Transverse colon (tissue), 4 donors: ENCODE measurements at regions not wholly inside any gene's neighbourhood (a gene's known extent, or its start where the extent isn't known, plus 50 kb on each side); places are given as distances from the start of the nearest gene placed in this dataset.

Experiments
- DNase-seq: peaks from one replicate; pipeline ENCODE4 v3.0.0-alpha.2; 2019
- H3K27ac ChIP-seq, 4 donors: fragments of 200-600 bp; sonication (generic); 2 replicates each; pipeline ENCODE4 v1.5.1; 2016 to 2018; ENCODE audit warnings: inconsistent platforms in 4 of 4
- H3K27me3 ChIP-seq: fragments of 200-600 bp; sonication (generic); 2 replicates; pipeline ENCODE4 v1.5.1; 2017; ENCODE audit warnings: inconsistent platforms
- H3K36me3 ChIP-seq, 4 donors: fragments of 200-600 bp; sonication (generic); 2 replicates each; pipeline ENCODE4 v1.5.1; 2017 to 2019; ENCODE audit warnings: inconsistent platforms in 4 of 4
- H3K4me1 ChIP-seq, 4 donors: fragments of 200-600 bp; sonication (generic); 2 replicates each; pipeline ENCODE4 v1.5.1; 2017 to 2020; ENCODE audit warnings: inconsistent platforms in 4 of 4
- H3K4me3 ChIP-seq, 4 donors: fragments of 200-600 bp; sonication (generic); 1 replicate in 1 of 4; 2 replicates in 3 of 4; pipeline versions ENCODE4 v1.5.1 to v1.6.1; 2017 to 2019; ENCODE audit warnings: inconsistent platforms in 4 of 4
- H3K9me3 ChIP-seq, 2 donors: fragments of 200-600 bp; sonication (generic); 2 replicates each; pipeline ENCODE4 v1.5.1; 2017 to 2019; ENCODE audit warnings: inconsistent platforms in 2 of 2
- EP300 ChIP-seq: sonication (generic); formaldehyde crosslinking; IDR thresholded peaks from one replicate; pipeline ENCODE4 v1.6.1; 2017; ENCODE audit warnings: antibody characterized with exemption, low read depth
- POLR2A ChIP-seq: fragments of 450-650 bp; IDR thresholded peaks from one replicate; pipeline ENCODE4 v1.6.1; 2016; ENCODE audit warnings: antibody characterized with exemption, mild to moderate bottlenecking, moderate library complexity
- POLR2AphosphoS5 ChIP-seq, 3 donors: sonication (generic); formaldehyde crosslinking; IDR thresholded peaks; one replicate each; pipeline ENCODE4 v1.6.1; 2016; ENCODE audit warnings: antibody characterized with exemption in 3 of 3
- WGBS, 2 donors: methylation state at CpG; one replicate each; pipeline ENCODE4 v1.1.5; 2018; ENCODE audit warnings: low coverage in 1 of 2; 5-methylcytosine and 5-hydroxymethylcytosine counted together
- in situ Hi-C, 4 donors: fragments of 200-750 bp; cut with MboI; loops; one replicate each; pipeline versions ENCODE4 v1.15.0 to v1.15.1; 2017; ENCODE audit warnings: low sequenced_read_pairs in 3 of 4, low pct_ligation_motif_present in 1 of 4, low pct_unique_long_range_greater_than_20kb in 1 of 4
- intact Hi-C: fragments of 100-400 bp; cut with DNase I; formaldehyde crosslinking; loops from one replicate; pipeline ENCODE4 v1.15.1; 2023; ENCODE audit warnings: low total_unique reads
- TF ChIP-seq, protein P1 (sequence below), 5 experiments: fragments of 200-600 bp in 3 of 5; fragments of 450-650 bp in 2 of 5; sonication (generic) in 3 of 5; IDR thresholded peaks; 1 replicate in 2 of 5; 2 replicates in 3 of 5; pipeline ENCODE4 v1.5.1; 2016 to 2017; ENCODE audit warnings: antibody characterized with exemption in 5 of 5, inconsistent platforms in 3 of 5, mild to moderate bottlenecking in 2 of 5, moderate library complexity in 1 of 5

DNA sequence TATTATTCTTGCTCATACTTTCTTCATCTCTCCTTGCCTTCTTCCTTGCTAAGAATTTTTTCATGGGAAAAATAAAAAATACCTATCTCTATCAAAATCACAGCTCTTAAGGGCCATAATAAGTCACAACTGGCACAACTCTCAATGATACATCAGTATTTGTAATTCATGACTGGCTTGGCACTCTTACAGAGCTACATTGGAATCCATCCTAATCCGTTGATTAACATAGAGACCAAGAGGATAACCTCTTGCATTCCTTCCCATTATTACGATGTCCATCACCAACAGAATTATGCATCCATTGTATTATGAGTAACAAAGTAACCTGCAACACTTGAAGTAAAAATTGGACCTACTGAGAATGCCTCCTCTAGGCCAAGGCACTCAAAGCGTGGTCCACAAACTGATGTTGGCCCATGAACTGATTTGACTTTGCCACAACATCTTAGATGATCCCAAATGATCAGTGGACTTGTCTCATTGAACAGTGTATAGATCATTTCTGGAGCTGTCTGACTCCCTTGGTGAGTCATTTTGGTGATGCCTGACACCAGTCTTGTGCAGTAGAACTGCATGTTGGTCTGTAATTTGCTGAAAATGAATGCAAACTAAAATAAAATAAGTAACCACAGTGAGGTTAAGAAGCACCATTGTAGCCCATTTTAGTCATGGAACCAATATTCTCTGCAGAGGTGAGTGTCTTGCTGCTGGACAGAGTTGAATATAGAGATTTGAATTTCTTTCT lies 163.2 kb downstream of the AXIN2 start:
- TF ChIP-seq, protein P1, sequence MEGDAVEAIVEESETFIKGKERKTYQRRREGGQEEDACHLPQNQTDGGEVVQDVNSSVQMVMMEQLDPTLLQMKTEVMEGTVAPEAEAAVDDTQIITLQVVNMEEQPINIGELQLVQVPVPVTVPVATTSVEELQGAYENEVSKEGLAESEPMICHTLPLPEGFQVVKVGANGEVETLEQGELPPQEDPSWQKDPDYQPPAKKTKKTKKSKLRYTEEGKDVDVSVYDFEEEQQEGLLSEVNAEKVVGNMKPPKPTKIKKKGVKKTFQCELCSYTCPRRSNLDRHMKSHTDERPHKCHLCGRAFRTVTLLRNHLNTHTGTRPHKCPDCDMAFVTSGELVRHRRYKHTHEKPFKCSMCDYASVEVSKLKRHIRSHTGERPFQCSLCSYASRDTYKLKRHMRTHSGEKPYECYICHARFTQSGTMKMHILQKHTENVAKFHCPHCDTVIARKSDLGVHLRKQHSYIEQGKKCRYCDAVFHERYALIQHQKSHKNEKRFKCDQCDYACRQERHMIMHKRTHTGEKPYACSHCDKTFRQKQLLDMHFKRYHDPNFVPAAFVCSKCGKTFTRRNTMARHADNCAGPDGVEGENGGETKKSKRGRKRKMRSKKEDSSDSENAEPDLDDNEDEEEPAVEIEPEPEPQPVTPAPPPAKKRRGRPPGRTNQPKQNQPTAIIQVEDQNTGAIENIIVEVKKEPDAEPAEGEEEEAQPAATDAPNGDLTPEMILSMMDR (IDR thresholded peaks at IDR 0.05): no peak
- TF ChIP-seq EP300: no peak
- TF ChIP-seq POLR2AphosphoS5 (IDR thresholded peaks at IDR 0.05): no peak
- TF ChIP-seq POLR2A: no peak
- WGBS, 2 donors: 80 to 90% methylated on average over 3 of the region's 3 CpGs
- intact Hi-C loops (loop anchor here (2.0 kb wide), 1 partner anchor 201 kb away; no protein-coding TSS in a partner anchor), in situ Hi-C loops (no loop called here)
- Histone ChIP-seq H3K27ac (no peak overlapping the region), H3K36me3 (no peaks in the 10 kb centered on the region), H3K4me1 (no peaks in the 10 kb centered on the region), H3K27me3 (no peaks in the 10 kb centered on the region), H3K9me3 (no peaks in the 10 kb centered on the region), H3K4me3 (no peak overlapping the region)
- no peak for DNase-seq

DNA sequence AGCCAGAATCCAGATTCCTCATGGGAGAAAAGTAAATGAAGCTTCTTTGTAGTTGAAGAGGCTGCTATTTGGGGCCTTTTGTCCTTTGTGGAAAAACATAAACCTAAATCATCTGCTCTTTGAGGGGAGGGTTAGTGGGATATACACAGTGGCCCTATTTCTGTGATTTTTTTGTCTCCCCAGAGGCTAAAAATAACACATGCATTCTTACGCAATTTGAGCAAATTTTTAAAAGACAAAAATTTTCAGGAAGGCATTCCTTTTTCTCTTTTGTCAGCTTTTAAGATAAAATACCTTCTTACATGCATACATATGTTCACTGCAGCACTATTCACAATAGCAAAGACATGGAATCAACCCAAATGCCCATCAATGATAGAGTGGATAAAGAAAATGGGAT lies 165.5 kb downstream of the AXIN2 start:
- in situ Hi-C loops: no loop called here
- Histone ChIP-seq H3K27me3 (no peaks in the 10 kb centered on the region), H3K4me1 (no peaks in the 10 kb centered on the region), H3K4me3 (no peak overlapping the region), H3K27ac (no peak overlapping the region), H3K36me3 (no peaks in the 10 kb centered on the region), H3K9me3 (no peaks in the 10 kb centered on the region)
- DNase-seq: no peak
- WGBS, 2 donors: 90 to 92% methylated on average over 1 of the region's 1 CpG
- no peak for TF ChIP-seq POLR2A
- TF ChIP-seq EP300: no peak
- TF ChIP-seq, protein P1 (IDR thresholded peaks at IDR 0.05): no peak
- no peak for TF ChIP-seq POLR2AphosphoS5 (IDR thresholded peaks at IDR 0.05)
- intact Hi-C loops: no loop called here

DNA sequence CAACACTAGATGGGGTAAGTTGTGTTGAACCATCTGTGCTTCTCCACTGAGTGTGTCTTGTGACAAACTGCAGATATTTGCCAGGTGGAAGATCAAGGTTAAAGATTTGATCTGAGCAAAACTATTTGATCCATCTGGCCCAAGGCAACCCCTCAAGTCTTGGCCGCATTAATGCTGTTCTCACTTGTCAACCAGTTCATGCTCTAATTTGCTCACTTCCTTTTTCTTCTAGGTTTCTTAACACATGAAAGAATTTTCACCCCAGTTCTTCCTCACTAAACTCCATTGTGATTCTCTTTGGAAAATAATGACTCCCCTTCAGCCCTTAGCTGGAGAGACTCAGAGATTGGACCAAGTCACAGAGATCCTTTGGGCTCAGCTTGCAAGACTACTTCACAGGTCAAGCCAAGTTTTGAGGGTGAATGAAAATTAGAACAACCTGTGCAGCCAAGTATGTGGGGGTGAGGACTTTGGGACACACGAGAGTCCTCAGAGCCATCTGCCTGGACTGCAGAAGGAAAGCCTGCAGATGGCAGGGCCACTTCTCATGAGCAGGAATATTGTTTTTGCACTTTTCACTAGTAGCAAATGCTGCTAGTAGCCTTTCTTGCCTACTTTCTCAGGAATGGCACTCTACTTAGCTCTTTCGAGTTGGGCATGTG lies 166.5 kb downstream of the AXIN2 start:
- TF ChIP-seq POLR2A (no peak), POLR2AphosphoS5 (IDR thresholded peaks at IDR 0.05) (no peak), EP300 (no peak)
- TF ChIP-seq, protein P1 (IDR thresholded peaks at IDR 0.05): no peak
- Histone ChIP-seq H3K9me3 (no peaks in the 10 kb centered on the region), H3K36me3 (no peaks in the 10 kb centered on the region), H3K27me3 (no peaks in the 10 kb centered on the region), H3K27ac (no peak overlapping the region), H3K4me1 (no peaks in the 10 kb centered on the region), H3K4me3 (no peak overlapping the region)
- 60 to 100% methylated on average over 1 to 3 of the region's 3 CpGs for WGBS, 2 donors
- intact Hi-C loops (no loop called here), in situ Hi-C loops (no loop called here)
- DNase-seq: no peak

DNA sequence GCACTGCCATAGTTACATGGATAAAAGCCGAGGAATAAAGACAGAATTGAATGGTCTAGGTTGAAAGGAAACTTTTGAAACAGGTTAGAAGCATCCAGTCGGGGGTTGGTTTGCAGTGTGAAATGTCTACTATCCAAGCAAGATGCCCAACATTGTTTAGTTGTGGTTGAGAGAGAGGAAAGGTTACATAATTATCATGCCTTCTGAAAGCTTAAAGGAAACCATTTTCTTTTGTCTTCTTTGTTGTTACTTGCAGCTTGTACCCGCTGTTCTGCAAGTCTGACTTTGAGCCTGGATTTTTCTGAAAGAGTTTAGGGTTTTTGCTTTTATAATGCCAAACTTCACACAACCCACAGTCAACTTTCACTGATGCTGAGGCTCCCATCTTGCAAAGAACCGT lies 167.9 kb downstream of the AXIN2 start:
- Histone ChIP-seq H3K4me1 (no peaks in the 10 kb centered on the region), H3K36me3 (no peaks in the 10 kb centered on the region), H3K27ac (no peak overlapping the region), H3K27me3 (no peaks in the 10 kb centered on the region), H3K9me3 (no peaks in the 10 kb centered on the region), H3K4me3 (no peak overlapping the region)
- WGBS, 2 donors: 73 to 80% methylated on average over 4 of the region's 4 CpGs
- DNase-seq: no peak
- intact Hi-C loops: no loop called here
- TF ChIP-seq, protein P1 (IDR thresholded peaks at IDR 0.05): no peak
- TF ChIP-seq POLR2AphosphoS5 (IDR thresholded peaks at IDR 0.05) (no peak), EP300 (no peak), POLR2A (no peak)
- in situ Hi-C loops: no loop called here
